T-cell (primary cell): ENCODE measurements at regions not wholly inside any gene's neighbourhood (a gene's known extent, or its start where the extent isn't known, plus 50 kb on each side); places are given as distances from the start of the nearest gene placed in this dataset.

Experiments
- ATAC-seq, 4 experiments: fragments of 200-7000 bp in 3 of 4; fragments of 150-1000 bp in 1 of 4; cut with Tn5 transposase; replicated peaks in 1 of 4; 1 replicate in 3 of 4; 2 replicates in 1 of 4; pipeline ENCODE4 v1.10.0; 2021; ENCODE audit warnings: moderate library complexity in 3 of 4, mild to moderate bottlenecking in 2 of 4, moderate number of reproducible peaks in 1 of 4
- CTCF ChIA-PET, 2 donors: fragments of 300-600 bp; sonication (Branson Sonifier 250); formaldehyde crosslinking; loops; one replicate each; lab custom pipeline; 2022; ENCODE audit warnings: antibody characterized with exemption in 2 of 2; lab: Charles Lee
- POLR2A ChIA-PET, 2 donors: fragments of 300-600 bp; sonication (Branson Sonifier 250); formaldehyde crosslinking; loops; one replicate each; lab custom pipeline; 2022; ENCODE audit warnings: antibody characterized with exemption in 2 of 2; lab: Charles Lee
- DNase-seq, 35 experiments: peaks; one replicate each; pipeline versions ENCODE4 v3.0.0 to v3.0.0-alpha.2; 2013 to 2023
- H3K27ac ChIP-seq: one replicate; pipeline ENCODE4 v1.5.1; 2013; ENCODE audit warnings: low read length
- H3K27me3 ChIP-seq, 2 experiments: replicated peaks in 1 of 2; 1 replicate in 1 of 2; 2 replicates in 1 of 2; pipeline versions ENCODE4 v1.6.1 to v1.7.0; 2013; ENCODE audit warnings: low read length in 1 of 2, mixed read lengths in 1 of 2; ENCODE audit not compliant: control insufficient read depth in 2 of 2, insufficient read depth in 2 of 2; ENCODE audit errors: extremely low read depth in 1 of 2
- H3K36me3 ChIP-seq, 2 donors: 1 replicate in 1 of 2; 2 replicates in 1 of 2; pipeline versions ENCODE4 v1.6.1 to v1.7.0; 2013; ENCODE audit warnings: low read length in 1 of 2; ENCODE audit not compliant: control insufficient read depth in 2 of 2, insufficient read depth in 1 of 2; ENCODE audit errors: extremely low read depth in 1 of 2
- H3K4me1 ChIP-seq, 2 experiments: 1 replicate in 1 of 2; 2 replicates in 1 of 2; pipeline versions ENCODE4 v1.6.1 to v1.7.0; 2013; ENCODE audit warnings: low read length in 2 of 2, mixed read lengths in 1 of 2; ENCODE audit not compliant: insufficient read depth in 2 of 2, control insufficient read depth in 1 of 2; ENCODE audit errors: extremely low read depth in 1 of 2
- H3K4me3 ChIP-seq, 2 donors: 1 replicate in 1 of 2; 2 replicates in 1 of 2; pipeline versions ENCODE4 v1.5.1 to v1.7.0; 2013; ENCODE audit warnings: mild to moderate bottlenecking in 2 of 2, low read length in 1 of 2, moderate library complexity in 1 of 2; ENCODE audit not compliant: control insufficient read depth in 1 of 2; ENCODE audit errors: extremely low read depth in 1 of 2
- H3K9me3 ChIP-seq: 2 replicates; pipeline ENCODE4 v1.7.0; 2013
- H3K27ac Mint-ChIP-seq, 2 donors: one replicate each; pipeline ENCODE4 v1.8.0; 2020 to 2021; ENCODE audit warnings: mild to moderate bottlenecking in 2 of 2, mixed read lengths in 2 of 2
- H3K27me3 Mint-ChIP-seq, 2 donors: one replicate each; pipeline ENCODE4 v1.8.0; 2021 to 2022; ENCODE audit warnings: mixed read lengths in 2 of 2
- H3K36me3 Mint-ChIP-seq: one replicate; pipeline ENCODE4 v1.8.0; 2021; ENCODE audit warnings: mixed read lengths
- H3K4me1 Mint-ChIP-seq, 3 donors: one replicate each; pipeline ENCODE4 v1.8.0; 2020 to 2022; ENCODE audit warnings: mixed read lengths in 3 of 3, mild to moderate bottlenecking in 1 of 3
- H3K4me3 Mint-ChIP-seq, 3 donors: one replicate each; pipeline ENCODE4 v1.8.0; 2020 to 2022; ENCODE audit warnings: mild to moderate bottlenecking in 3 of 3, mixed read lengths in 3 of 3, moderate library complexity in 3 of 3
- H3K9me3 Mint-ChIP-seq, 3 donors: one replicate each; pipeline ENCODE4 v1.8.0; 2020 to 2022; ENCODE audit warnings: mixed read lengths in 3 of 3
- WGBS: methylation state at CpG from one replicate; pipeline ENCODE4 v1.1.5; 2013; ENCODE audit warnings: missing lambda C conversion rate; ENCODE audit not compliant: insufficient coverage; 5-methylcytosine and 5-hydroxymethylcytosine counted together

DNA sequence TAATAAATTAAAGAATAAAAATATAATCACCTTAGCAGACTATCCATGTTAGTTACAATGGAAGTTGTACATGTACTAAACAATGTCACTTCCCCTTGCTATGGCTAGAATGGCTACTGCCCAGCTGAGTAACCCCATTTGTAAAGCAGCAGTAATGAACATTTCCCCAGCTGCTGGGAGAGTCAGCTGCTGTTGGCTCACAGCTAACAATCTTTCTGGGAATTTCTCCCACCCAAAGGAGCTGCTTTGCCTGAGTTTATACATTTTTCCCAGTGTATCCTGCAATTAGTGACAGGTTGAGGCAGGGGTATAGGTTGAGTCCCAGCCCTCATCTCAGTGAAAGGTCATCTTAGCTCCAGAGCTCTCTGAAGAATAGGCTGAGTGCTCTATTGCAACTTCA, 665.6 kb upstream of the KLHL29 start:
- Histone ChIP-seq H3K36me3 (no peaks in the 10 kb centered on the region), H3K27me3 (no peaks in the 10 kb centered on the region), H3K9me3 (no peaks in the 10 kb centered on the region), H3K4me3 (no peak overlapping the region), H3K4me1 (no peaks in the 10 kb centered on the region), H3K27ac (no peak overlapping the region)
- H3K4me1 Mint-ChIP-seq, result no peaks in the 10 kb centered on the region
- ATAC-seq (no peak), DNase-seq (no peak)
- no peaks in the 10 kb centered on the region for H3K27me3 Mint-ChIP-seq
- H3K36me3 Mint-ChIP-seq, result no peaks in the 10 kb centered on the region
- ChIA-PET POLR2A (no interaction called here), CTCF (no interaction called here)
- H3K27ac Mint-ChIP-seq, result no peak overlapping the region
- H3K9me3 Mint-ChIP-seq, result peaks cover 17 to 34% (median 23%) of the 10 kb centered on the region in 3 donors
- no peak overlapping the region for H3K4me3 Mint-ChIP-seq

GRCh38 chr2:22729466-22729865, 655.5 kb upstream of the KLHL29 start:
- ChIA-PET CTCF (no interaction called here), POLR2A (no interaction called here)
- Mint-ChIP-seq H3K27ac (no peak overlapping the region), H3K27me3 (no peaks in the 10 kb centered on the region), H3K36me3 (no peaks in the 10 kb centered on the region), H3K9me3 (peaks cover 14 to 16% (median 14%) of the 10 kb centered on the region in 3 donors), H3K4me1 (no peaks in the 10 kb centered on the region), H3K4me3 (no peak overlapping the region)
- Histone ChIP-seq H3K9me3 (no peaks in the 10 kb centered on the region), H3K27ac (no peak overlapping the region), H3K4me3 (no peak overlapping the region), H3K4me1 (no peaks in the 10 kb centered on the region), H3K36me3 (no peaks in the 10 kb centered on the region), H3K27me3 (no peaks in the 10 kb centered on the region)
- DNase-seq (no peak), ATAC-seq (no peak)
- WGBS, result 69% methylated on average over 3 of the region's 5 CpGs

- no peak for ATAC-seq
- H3K9me3 ChIP-seq, result no peaks in the 10 kb centered on the region
- DNase-seq, result no peak
- Mint-ChIP-seq H3K4me1 (no peaks in the 10 kb centered on the region), H3K4me3 (no peak overlapping the region), H3K27me3 (no peaks in the 10 kb centered on the region), H3K27ac (no peak overlapping the region), H3K9me3 (peaks cover 9 to 19% (median 17%) of the 10 kb centered on the region in 3 donors), H3K36me3 (no peaks in the 10 kb centered on the region)
- H3K27ac ChIP-seq, result no peak overlapping the region
- no peaks in the 10 kb centered on the region for H3K27me3 ChIP-seq
- 100% methylated on average over 1 of the region's 1 CpG for WGBS
- no peaks in the 10 kb centered on the region for H3K4me1 ChIP-seq
- POLR2A ChIA-PET, result no interaction called here
- CTCF ChIA-PET, result no interaction called here
- H3K4me3 ChIP-seq, result no peak overlapping the region
- no peaks in the 10 kb centered on the region for H3K36me3 ChIP-seq
Measured at GRCh38 chr2:22734373-22735045, 650.5 kb upstream of the KLHL29 start.

GRCh38 chr2:22737144-22737543, 647.8 kb upstream of the KLHL29 start:
- DNase-seq (no peak), ATAC-seq (no peak)
- Histone ChIP-seq H3K4me1 (no peaks in the 10 kb centered on the region), H3K27me3 (no peaks in the 10 kb centered on the region), H3K36me3 (no peaks in the 10 kb centered on the region), H3K4me3 (no peak overlapping the region), H3K27ac (no peak overlapping the region), H3K9me3 (no peaks in the 10 kb centered on the region)
- 67% methylated on average over 1 of the region's 3 CpGs for WGBS
- ChIA-PET CTCF (no interaction called here), POLR2A (no interaction called here)
- Mint-ChIP-seq H3K4me3 (no peak overlapping the region), H3K4me1 (no peaks in the 10 kb centered on the region), H3K9me3 (peaks cover 7 to 15% (median 11%) of the 10 kb centered on the region in 3 donors), H3K36me3 (no peaks in the 10 kb centered on the region), H3K27me3 (no peaks in the 10 kb centered on the region), H3K27ac (no peak overlapping the region)

GRCh38 chr2:22741216-22741615, 643.8 kb upstream of the KLHL29 start:
- H3K4me1 Mint-ChIP-seq, result no peaks in the 10 kb centered on the region
- Histone ChIP-seq H3K9me3 (no peaks in the 10 kb centered on the region), H3K27ac (no peak overlapping the region), H3K27me3 (no peaks in the 10 kb centered on the region), H3K4me3 (no peak overlapping the region), H3K4me1 (no peaks in the 10 kb centered on the region), H3K36me3 (no peaks in the 10 kb centered on the region)
- H3K27ac Mint-ChIP-seq, result no peak overlapping the region
- WGBS, result no CpG with 5 or more reads among the region's 3 CpGs
- POLR2A ChIA-PET, result no interaction called here
- ATAC-seq (no peak), DNase-seq (no peak)
- no peaks in the 10 kb centered on the region for H3K27me3 Mint-ChIP-seq
- H3K4me3 Mint-ChIP-seq, result no peak overlapping the region
- peaks cover 4 to 15% (median 8%) of the 10 kb centered on the region in 3 donors for H3K9me3 Mint-ChIP-seq
- H3K36me3 Mint-ChIP-seq, result no peaks in the 10 kb centered on the region
- CTCF ChIA-PET, result no interaction called here

- no peak overlapping the region for H3K4me3 ChIP-seq
- Mint-ChIP-seq H3K27me3 (no peaks in the 10 kb centered on the region), H3K27ac (no peak overlapping the region), H3K4me3 (no peak overlapping the region), H3K36me3 (no peaks in the 10 kb centered on the region), H3K9me3 (peaks cover 0 to 10% (median 3%) of the 10 kb centered on the region in 3 donors), H3K4me1 (no peaks in the 10 kb centered on the region)
- H3K27me3 ChIP-seq, result no peaks in the 10 kb centered on the region
- H3K4me1 ChIP-seq, result no peaks in the 10 kb centered on the region
- ChIA-PET CTCF (no interaction called here), POLR2A (no interaction called here)
- no peaks in the 10 kb centered on the region for H3K36me3 ChIP-seq
- ATAC-seq (no peak), DNase-seq (no peak)
- 100% methylated on average over 1 of the region's 1 CpG for WGBS
- no peaks in the 10 kb centered on the region for H3K9me3 ChIP-seq
- no peak overlapping the region for H3K27ac ChIP-seq
Measured at GRCh38 chr2:22748909-22749308, 636.1 kb upstream of the KLHL29 start.

GRCh38 chr2:22753476-22753875, 631.5 kb upstream of the KLHL29 start:
- no peaks in the 10 kb centered on the region for H3K4me1 ChIP-seq
- no peak overlapping the region for H3K27ac ChIP-seq
- H3K36me3 ChIP-seq, result no peaks in the 10 kb centered on the region
- H3K36me3 Mint-ChIP-seq, result no peaks in the 10 kb centered on the region
- peaks cover 0 to 9% (median 5%) of the 10 kb centered on the region in 3 donors for H3K9me3 Mint-ChIP-seq
- ATAC-seq, result no peak
- 75% methylated on average over 2 of the region's 7 CpGs for WGBS
- no peak for DNase-seq
- ChIA-PET POLR2A (no interaction called here), CTCF (no interaction called here)
- H3K4me3 Mint-ChIP-seq, result no peak overlapping the region
- no peaks in the 10 kb centered on the region for H3K27me3 ChIP-seq
- no peaks in the 10 kb centered on the region for H3K27me3 Mint-ChIP-seq
- H3K4me3 ChIP-seq, result no peak overlapping the region
- H3K9me3 ChIP-seq, result no peaks in the 10 kb centered on the region
- no peaks in the 10 kb centered on the region for H3K4me1 Mint-ChIP-seq
- H3K27ac Mint-ChIP-seq, result no peak overlapping the region
